Activated CD4-positive, alpha-beta T cell treated with anti-CD3 and anti-CD28 coated beads, Interleukin-10, Interleukin-2, amounts not matched to agents 100 ng/mL and 50 ng/mL, durations not matched to agents 16 hours and 8 hours (primary cell): ENCODE measurements at regions not wholly inside any gene's neighbourhood (a gene's known extent, or its start where the extent isn't known, plus 50 kb on each side); places are given as distances from the start of the nearest gene placed in this dataset.
"Not testable (repeated sequence)": the region's sequence is repeated elsewhere in the genome, so short reads cannot be mapped to it uniquely, and the experiment has no call there.

Experiments
- DNase-seq: peaks from one replicate; pipeline ENCODE4 v3.0.0-alpha.2; 2020

DNA sequence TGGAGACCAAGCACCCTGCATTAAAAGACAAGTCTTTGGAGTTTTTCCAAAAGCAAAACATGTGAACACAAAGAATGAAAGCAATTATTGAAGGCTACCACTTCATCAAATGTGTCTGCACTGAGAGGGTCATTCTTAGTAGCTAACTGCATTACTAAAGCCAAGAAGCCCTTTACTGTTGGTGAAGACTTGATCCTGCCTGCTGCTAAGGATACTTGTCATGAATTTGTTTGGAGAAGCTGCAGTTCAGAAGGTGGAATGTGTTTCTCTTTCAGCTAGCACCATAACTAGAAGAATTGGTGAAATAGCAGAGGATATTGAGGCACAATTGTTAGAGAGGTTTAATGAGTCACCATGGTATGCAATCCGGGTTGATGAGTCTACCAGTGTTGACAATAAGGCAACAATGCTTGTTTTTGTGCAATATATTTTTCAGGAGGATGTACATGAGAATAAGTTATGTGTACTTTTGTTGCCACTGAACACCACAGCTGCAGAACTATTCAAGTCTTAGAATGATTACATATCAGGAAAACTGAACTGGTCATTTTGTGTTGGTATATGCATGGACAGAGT, 457.3 kb upstream of the ISX start:
- no peak for DNase-seq

DNA sequence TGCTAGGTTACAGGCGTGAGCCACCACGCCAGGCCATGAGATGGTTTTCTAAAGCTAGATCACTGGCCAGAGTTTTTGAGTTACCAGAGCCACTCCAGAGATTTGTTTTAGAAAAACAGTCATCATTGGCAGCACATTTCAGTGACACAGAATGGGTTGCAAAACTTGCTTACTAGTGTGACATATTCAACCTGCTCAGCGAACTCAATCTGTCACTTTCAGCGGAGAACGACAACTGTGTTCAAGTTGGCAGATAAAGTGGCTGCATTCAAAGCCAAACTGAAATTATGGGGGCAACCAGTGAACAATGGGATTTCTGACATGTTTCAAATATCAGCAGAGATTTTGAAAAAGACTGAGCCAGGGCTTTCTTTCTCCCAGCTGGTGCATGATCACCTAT, 456.3 kb upstream of the ISX start:
- DNase-seq, result no peak

DNA sequence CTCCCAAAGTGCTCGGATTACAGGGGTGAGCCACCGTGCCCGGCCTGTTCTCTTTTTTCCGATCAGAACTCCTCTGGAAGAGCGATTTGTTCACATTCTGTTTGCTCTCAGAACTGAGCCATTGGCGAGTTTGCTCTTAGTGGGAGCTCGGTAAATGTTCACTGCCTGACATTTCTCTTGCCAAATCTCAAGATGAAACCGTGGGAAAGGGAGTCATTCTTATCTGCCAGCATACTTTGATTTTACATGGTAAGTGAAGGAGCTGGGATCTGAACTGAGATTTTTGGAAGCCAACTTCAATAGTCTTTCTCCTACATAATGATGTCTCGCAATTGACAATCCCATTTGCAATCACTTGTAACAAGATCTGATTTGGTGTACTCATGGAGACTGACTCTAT, 445.8 kb upstream of the ISX start:
- no peak for DNase-seq

DNA sequence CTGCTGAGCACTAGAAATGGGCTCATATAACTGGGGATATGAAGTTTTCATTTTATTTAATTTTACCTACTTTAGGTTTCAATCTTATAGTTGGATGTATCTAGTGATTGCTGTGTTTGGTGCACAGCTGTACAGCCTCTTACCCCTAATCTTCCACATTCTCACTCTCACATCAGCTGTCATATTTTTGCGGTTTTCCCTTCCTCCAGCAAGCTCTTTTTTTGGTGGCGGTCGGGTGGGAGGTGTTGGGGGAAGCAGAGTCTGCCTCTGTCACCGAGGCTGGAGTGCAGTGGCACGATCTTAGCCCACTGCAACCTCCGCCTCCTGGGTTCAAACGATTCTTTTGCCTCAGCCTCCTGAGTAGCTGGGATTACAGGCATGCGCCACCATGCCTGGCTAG, 445.1 kb upstream of the ISX start:
- DNase-seq, result no peak

DNA sequence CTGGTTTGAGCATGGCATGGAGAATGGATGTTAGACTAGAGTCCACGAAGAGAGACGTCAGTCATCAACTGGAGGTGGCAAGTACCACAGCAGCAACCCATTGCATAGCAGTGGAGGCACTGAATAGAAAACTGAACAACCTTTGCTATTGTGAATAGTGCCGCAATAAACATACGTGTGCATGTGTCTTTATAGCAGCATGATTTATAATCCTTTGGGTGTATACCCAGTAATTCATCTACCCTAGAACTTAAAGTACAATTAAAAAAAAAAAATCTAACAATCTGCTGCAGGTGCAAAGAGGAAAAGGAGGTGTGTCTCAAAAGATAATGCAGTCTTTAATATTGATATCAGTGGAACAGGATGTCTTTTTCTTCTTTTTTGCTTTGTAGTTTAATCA, 443.4 kb upstream of the ISX start:
- no peak for DNase-seq

DNA sequence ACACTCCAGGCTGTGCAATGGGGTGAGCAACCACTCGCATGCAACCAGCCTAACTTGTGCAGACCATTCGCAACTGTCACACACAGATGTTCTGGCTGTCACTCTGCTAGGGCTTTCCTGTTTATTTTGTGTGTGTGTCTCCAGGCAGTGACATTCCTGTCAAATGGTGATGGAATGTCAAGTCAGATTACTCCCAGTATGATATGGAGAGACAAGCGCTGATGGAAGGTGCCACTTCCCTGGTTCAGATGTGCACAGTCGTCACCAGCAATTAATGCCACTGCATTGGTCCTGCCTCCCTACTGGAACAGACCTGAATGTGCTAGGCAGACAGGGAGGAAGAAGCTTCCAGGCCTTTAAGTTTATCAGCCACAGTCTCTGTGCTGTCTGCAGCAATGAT, 442.4 kb upstream of the ISX start:
- DNase-seq, result no peak

DNA sequence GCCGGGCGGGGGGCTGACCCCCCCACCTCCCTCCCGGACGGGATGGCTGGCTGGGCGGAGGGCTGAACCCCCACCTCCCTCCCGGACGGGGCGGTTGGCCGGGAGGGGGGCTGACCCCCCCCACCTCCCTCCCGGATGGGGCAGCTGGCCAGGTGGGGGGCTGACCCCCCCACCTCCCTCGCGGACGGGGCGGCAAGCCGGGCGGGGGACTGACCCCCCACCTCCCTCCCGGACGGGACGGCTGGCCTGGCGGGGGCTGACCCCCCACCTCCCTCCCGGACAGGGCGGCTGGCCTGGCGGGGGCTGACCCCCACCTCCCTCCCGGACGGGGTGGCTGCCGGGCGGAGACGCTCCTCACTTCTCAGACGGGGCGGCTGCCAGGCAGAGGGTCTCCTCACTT, 440.1 kb upstream of the ISX start:
- not testable (repeated sequence) for DNase-seq

DNA sequence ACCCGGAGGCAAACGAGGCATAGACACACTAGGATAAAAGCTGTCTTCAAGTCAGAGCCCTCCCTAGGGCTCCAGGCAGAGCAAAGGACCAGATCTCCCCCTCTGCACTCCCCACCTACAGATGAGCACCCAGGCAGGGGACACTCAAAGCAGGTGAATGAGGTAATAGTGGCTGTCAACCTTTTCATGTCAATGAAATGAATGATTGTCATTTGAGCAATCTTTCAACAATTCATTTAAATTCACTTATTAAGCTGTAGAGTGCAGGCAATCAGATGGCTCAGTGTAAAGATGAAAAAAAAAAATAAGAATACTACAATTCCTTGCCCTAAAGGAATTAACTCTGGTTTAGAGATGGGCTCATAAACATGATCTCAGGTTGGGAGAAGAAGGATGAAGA, 427.8 kb upstream of the ISX start:
- no peak for DNase-seq

DNA sequence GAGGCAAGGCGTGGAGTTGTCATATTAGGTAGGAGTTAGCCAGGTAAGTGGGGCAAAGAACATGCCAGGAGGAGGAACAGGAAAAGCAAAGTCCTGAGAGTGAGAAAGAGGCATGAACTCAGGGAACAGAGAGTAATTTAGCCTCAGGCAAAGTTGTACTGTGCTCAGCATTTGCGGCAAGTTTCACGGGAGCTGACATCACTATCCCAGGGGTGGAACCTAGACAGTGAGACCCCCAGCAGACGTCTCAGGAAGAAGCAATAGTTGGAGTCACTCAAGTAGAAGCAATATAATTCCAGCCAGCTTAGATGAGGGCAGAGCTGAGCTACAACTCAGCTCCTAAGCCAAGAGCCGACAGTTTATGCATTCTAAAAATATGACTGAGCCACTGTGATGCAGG, 426.0 kb upstream of the ISX start:
- DNase-seq, result no peak

DNA sequence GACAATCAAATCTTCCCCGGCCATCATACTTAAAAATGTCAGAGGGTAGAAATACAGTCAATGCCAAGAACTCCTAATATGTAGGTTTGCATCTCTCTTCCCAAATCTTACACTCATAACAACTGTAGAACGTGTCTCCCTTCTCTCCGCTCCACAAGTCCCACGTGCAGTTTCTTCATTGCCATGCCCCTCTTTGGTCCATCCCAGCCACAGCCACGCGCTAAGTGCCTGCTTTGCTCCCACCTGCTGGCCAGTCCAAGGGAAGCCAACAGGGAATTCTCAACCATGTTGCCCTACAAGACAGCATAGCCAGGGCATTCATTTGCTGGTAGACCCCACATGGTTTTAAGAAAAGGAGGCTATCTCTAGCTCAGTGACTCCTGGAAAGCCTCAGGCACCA, 420.6 kb upstream of the ISX start:
- DNase-seq, result no peak

DNA sequence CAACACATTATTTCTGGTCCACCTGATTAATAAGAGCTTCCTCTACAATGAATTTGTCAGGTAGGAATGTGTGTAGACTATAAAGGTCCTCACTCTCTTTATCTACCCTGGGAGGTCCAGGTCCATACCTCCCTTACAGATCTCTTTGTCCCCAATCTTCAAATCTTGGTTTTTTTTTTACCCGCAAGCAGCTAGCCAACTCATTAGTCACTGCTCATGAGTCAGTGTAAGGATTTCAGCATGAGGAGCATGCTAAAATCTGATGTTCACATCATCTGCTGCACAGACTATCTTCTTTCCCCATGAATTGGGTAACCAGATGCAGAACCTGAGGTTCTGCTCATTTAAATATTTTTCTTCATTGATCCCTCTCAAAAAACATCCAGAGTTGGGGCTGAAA, 397.0 kb upstream of the ISX start:
- DNase-seq, result no peak

DNA sequence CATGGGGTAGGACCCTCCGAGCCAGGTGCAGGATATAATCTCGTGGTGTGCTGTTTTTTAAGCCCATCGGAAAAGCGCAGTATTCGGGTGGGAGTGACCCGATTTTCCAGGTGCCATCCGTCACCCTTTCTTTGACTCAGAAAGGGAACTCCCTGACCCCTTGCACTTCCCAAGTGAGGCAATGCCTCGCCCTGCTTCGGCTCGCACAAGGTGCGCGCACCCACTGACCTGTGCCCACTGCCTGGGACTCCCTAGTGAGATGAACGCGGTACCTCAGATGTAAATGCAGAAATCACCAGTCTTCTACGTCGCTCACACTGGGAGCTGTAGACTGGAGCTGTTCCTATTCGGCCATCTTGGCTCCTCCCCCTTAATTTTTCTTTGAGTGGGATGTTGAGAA, 382.9 kb upstream of the ISX start:
- DNase-seq, result not testable (repeated sequence)

DNA sequence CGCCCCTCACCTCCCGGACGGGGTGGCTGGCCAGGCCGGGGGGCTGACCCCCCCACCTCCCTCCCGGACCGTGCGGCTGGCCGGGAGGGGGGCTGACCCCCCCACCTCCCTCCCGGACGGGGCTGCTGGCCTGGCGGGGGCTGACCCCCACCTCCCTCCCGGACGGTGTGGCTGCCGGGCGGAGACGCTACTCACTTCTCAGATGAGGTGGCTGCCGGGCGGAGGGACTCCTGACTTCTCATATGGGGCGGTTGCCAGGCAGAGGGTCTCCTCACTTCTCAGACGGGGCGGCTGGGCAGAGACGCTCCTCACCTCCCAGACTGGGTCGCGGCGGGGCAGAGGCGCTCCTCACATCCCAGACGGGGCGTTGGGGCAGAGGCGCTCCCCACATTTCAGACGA, 381.7 kb upstream of the ISX start:
- DNase-seq, result not testable (repeated sequence)

DNA sequence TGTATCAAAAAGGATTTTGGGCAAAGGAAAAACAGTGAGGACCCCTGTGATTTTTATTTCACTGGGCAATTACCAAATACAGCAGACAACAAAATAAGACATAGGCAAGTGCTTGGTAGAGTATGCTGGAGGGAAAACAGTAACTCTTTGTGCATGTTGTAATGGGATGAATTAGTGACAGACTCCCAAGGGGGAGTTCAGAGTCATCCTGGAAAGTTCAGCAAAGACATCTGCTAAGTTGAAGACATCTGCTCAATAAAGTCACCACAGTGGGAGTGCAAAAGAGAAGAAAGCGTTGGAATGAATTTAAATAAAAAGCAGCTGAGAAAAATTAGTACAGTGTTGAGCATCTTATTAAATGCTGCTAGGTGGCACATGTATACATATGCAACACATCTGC, 378.8 kb upstream of the ISX start:
- DNase-seq, result no peak

DNA sequence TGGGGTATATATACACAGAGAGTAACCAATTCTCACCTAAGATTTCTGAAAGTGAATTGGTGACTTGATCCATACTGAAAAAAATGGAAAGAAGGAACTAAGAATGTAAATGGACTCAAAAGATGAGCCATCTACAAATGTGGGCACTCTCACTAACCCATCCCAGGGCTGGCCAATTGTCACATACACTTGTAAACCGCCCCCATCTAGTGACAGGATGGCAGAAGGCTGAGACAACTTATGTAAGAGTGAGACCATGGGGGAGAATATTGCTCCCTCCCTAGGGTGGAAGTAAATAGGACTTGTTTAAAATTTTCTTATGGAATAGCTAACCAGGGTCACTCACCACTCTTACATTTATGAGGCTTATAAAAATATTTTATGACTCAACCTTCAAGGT, 377.1 kb upstream of the ISX start:
- no peak for DNase-seq

DNA sequence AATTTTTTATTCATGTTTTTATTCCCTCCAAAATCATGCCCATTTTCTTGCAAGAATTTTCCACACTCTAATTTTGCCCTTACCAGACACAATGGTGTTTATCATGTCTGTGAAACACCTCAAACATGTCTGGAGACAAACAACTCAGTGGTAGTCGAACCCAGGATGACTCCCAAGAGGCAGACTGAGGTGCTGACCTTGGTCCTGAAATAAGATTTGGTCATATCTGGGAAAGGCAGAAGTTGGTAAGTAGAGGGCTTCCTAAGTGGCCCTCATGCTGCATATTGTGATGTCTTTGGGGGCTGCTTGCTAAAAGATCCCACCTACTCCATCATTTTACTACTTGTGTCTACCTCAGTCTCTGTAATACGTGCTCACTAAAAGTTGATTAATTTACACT, 369.4 kb upstream of the ISX start:
- DNase-seq, result no peak

DNA sequence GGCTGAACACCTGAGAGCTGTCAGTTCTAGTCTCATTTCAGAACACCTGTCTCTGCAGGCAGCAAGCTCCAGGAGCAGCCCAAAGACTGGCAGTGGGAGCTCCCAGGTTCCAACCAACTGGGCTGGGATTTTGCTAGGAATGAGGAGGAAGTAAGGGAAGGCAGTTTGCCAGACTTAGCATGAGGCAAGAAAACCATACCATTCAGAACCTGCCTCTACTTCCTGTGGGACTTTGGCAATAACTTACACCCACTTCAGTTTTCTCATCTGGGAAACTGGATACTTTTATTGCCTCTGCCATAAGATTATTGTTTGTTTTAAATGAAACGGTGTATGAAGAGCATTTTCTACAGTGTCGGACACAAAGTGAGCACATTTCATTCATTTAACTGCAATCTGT, 363.7 kb upstream of the ISX start:
- no peak for DNase-seq

DNA sequence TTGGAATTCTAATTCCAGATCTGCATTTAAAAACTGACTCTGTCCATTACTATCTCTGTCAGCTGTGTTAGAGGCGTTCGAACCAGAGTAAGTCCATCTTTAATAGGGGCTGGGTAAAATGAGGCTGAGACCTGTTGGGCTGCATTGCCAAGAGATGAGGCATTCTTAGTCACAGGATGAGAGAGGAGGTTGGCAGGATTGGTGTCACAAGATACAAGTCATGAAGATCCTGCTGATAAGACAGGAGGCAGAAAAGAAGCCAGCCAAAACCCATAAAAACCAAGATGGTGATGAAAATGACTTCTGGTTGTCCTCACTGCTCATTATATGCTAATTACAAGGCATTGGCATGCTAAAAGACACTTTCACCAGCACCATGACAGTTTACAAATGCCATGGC, 356.3 kb upstream of the ISX start:
- DNase-seq, result no peak

DNA sequence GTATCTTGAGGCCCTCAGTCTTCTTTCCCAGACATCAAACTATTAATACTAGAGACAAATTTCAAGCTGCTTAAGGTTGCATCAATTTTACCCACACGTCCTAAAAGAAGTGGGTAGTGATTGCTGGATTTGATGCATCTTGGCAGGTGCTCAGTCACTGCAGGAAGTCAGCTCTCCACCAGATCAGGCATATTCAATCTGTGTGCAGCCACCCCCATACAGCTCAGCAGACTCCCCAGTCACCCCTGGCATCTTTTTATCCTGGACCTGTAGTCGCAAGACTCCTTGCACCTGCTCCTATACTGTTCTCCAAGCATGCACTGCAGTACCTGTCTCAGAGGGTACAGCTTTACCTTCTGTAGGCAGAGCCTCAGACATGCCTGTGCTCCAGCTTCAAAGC, 343.1 kb upstream of the ISX start:
- no peak for DNase-seq

DNA sequence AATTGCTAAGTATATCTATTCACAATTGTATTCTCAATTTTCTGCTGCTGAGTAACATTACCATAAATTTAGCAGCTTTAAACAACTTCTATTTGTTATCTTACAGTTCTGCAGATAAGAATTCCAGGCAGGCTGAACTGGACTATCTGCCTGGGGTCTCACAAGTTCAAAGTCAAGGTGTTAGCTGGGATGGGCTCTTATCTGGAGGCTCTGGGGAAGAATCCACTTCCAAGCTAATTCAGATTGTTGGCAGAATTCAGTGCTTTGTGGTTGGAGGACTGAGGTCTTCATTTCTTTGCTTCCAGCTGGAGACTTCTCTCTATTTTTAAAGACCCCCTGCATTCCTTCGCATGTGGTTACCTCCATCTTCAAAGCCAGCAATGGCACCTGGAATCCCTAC, 329.9 kb upstream of the ISX start:
- DNase-seq, result no peak

DNA sequence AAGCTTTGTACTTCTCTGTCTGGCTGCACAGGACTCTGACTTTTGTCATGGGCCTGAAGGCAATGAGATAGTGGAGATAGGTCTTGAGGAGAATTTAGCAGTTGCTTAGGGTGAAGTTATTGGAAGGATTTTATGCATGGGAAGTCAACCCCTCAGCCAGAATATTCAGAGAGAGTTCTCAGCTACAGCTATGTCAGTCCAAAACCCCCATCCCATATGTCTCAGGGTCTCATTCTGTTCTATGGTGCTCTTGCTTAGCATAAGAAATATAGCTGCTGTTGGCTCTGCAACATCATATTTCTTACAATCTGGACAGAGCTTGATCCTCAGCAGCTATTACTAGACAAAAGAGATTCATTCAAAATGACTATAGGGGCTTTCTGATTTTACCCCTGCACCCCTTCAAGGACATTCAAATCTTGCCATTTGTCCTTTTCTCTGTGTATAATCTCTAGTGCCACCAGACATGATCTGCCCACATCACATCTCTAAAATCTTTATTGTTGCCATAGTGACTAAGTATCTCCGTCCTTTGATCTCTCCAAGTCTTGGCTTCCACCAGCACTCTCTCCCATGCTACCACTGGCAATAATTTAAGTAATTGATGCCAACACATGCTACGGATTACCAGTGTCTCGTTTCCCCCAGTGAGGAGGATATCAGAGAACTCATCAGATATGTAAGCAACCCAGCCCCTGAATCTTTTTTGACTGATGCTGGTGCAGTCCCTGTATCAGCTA, 327.1 kb upstream of the ISX start:
- DNase-seq, result no peak

DNA sequence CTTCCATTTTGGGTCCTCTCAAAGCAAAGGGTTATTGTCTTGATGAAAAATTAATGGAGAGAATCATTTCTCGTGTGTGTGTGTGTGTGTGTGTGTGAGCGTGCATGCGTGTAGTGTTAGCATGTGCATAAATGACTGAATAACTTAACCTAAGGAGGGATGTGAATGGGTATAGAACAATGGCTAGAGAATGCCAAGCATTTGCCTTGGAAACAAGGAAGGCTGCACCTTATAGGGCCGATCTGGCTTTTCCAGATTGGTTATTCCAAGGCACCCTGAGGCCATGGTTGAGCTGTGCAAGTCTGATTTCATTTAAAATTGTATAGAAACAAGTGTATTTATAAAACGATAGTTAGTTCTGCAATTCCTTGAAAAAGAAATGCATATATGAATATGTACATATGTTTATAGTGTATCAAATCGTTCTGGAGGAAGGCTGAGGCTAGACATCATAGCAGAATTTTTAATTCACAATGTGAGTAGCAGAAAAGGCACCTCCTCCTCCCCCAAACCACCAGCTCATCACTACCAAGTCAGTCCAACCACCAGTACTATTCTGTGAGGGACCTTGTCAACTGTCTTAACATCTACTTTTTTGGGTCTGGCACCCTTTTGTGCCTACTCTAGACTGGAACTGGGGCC, 322.7 kb upstream of the ISX start:
- DNase-seq, result no peak

DNA sequence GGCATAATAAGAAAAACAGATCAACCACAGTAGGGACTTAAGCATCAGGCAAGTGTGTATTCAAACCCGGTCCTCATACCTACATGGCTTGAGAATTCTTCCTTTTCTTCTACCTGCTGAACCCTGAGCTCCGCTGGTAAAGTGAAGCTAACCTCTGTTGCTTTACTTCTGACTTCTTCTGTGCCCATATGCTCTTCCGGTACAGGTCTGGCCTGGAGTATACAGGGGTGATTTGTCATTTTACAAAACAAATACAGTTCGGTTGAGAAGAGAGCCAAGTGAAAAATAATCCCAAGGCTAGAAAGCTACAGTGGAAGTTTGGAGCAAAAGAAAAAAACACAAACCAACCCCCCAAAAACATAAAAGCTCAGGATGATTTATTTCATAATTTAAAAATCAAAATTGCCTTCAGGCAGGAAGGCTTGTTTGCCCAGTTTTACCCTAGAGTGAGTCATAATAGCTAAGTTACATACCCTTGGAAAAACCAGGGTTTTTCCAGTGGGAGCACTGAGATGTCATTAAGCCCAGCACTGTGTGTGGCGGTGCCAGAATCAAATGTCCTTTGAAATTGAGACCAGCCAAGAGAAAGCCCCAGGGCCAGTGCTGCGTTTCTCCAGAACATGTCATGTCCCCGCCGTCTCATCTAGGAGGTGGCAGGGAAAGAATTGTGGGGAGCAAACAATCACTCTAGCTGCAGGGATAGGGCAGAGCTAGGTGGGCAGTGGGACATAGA, 305.5 kb upstream of the ISX start:
- DNase-seq, result no peak

DNA sequence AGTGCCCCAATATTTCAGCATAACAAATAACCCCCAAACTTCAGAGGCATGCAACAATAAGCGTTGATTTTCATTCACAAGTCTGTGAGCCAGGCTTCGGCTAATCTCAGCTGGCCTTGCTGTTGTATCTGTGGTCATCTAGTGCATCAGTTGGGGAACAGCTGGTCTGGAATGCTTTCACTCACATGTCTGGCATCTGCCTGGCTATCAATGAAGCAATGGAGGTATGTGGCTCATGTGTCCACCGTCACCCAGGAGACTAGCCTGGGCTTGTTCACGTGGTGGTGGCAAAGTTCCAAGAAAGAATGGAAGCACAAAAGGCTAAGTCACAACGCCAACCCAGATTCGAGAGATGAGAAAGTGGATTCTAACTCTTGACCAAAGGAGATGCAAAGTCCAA, 304.8 kb upstream of the ISX start:
- DNase-seq, result no peak
